ENCODE measurements at regions not wholly inside any gene's neighbourhood (a gene's known extent, or its start where the extent isn't known, plus 50 kb on each side); places are given as distances from the start of the nearest gene placed in this dataset.
A peak's percentile ranks its signal among the peaks of the same experiment; 100 is the strongest.

GRCh38 chr4:38373375-38373774 is 290.6 kb upstream of the KLF3 start:
- no peak for TF ChIP-seq CTCF (IDR thresholded peaks at IDR 0.05)

GRCh38 chr4:38377195-38377594 is 286.8 kb upstream of the KLF3 start:
- TF ChIP-seq CTCF (IDR thresholded peaks at IDR 0.05): no peak
- no peak for DNase-seq (ENCODE audit: low spot score)
- ATAC-seq (ENCODE audit: low FRiP score): no peak

More at GRCh38 chr4:38373375-38373774, 290.6 kb upstream of the KLF3 start:
- no peak for ATAC-seq (ENCODE audit: low FRiP score)
- no peak for DNase-seq (ENCODE audit: low spot score)

- no peak for ATAC-seq (ENCODE audit: low FRiP score)
- no peak for TF ChIP-seq CTCF (IDR thresholded peaks at IDR 0.05)
- DNase-seq (ENCODE audit: low spot score): no peak
These were observed 285.5 kb upstream of the KLF3 start for GRCh38 chr4:38378478-38378877.

GRCh38 chr4:38381788-38382187 is 282.2 kb upstream of the KLF3 start:
- TF ChIP-seq CTCF (IDR thresholded peaks at IDR 0.05): no peak
- no peak for DNase-seq (ENCODE audit: low spot score)
- no peak for ATAC-seq (ENCODE audit: low FRiP score)

GRCh38 chr4:38382520-38382919 is 281.5 kb upstream of the KLF3 start:
- ATAC-seq (ENCODE audit: low FRiP score) (no peak), DNase-seq (ENCODE audit: low spot score) (no peak)
- no peak for TF ChIP-seq CTCF (IDR thresholded peaks at IDR 0.05)

GRCh38 chr4:38383646-38384121 is 280.3 kb upstream of the KLF3 start:
- no peak for DNase-seq (ENCODE audit: low spot score)
- ATAC-seq (ENCODE audit: low FRiP score): peak; percentile 40
- no peak for TF ChIP-seq CTCF (IDR thresholded peaks at IDR 0.05)

GRCh38 chr4:38385093-38386004 is 278.6 kb upstream of the KLF3 start:
- no peak for DNase-seq (ENCODE audit: low spot score)
- TF ChIP-seq CTCF (IDR thresholded peaks at IDR 0.05): no peak
- peak; percentile 45 for ATAC-seq (ENCODE audit: low FRiP score)
